Breast epithelium (tissue), 4 donors: ENCODE measurements at regions not wholly inside any gene's neighbourhood (a gene's known extent, or its start where the extent isn't known, plus 50 kb on each side); places are given as distances from the start of the nearest gene placed in this dataset.
"Not testable (repeated sequence)": the region's sequence is repeated elsewhere in the genome, so short reads cannot be mapped to it uniquely, and the experiment has no call there.

Experiments
- DNase-seq, 2 donors: peaks; one replicate each; pipeline ENCODE4 v3.0.0-alpha.2; 2019; ENCODE audit warnings: low spot score in 2 of 2
- H3K27ac ChIP-seq, 2 donors: fragments of 200-600 bp; sonication (generic) in 1 of 2; one replicate each; pipeline ENCODE4 v1.5.1; 2016 to 2019; ENCODE audit warnings: mild to moderate bottlenecking in 1 of 2
- H3K27me3 ChIP-seq, 2 donors: fragments of 200-600 bp; sonication (generic) in 1 of 2; one replicate each; pipeline versions ENCODE4 v1.5.1 to v1.6.0; 2017 to 2019; ENCODE audit warnings: control low read depth in 1 of 2, mild to moderate bottlenecking in 1 of 2
- H3K36me3 ChIP-seq: fragments of 200-600 bp; one replicate; pipeline ENCODE4 v1.5.1; 2019
- H3K4me1 ChIP-seq, 2 donors: fragments of 200-600 bp; sonication (generic); one replicate each; pipeline ENCODE4 v1.5.1; 2016 to 2019; ENCODE audit warnings: control low read depth in 1 of 2
- H3K4me3 ChIP-seq, 3 donors: fragments of 200-600 bp; sonication (generic); 1 replicate in 2 of 3; 2 replicates in 1 of 3; pipeline ENCODE4 v1.5.1; 2016 to 2019; ENCODE audit warnings: mild to moderate bottlenecking in 3 of 3, moderate library complexity in 2 of 3
- H3K9me3 ChIP-seq, 2 donors: fragments of 200-600 bp; sonication (generic) in 1 of 2; one replicate each; pipeline ENCODE4 v1.5.1; 2016 to 2019; ENCODE audit warnings: control low read depth in 1 of 2
- POLR2A ChIP-seq: fragments of 450-650 bp; IDR thresholded peaks from one replicate; pipeline ENCODE4 v1.6.1; 2016; ENCODE audit warnings: antibody characterized with exemption, mild to moderate bottlenecking, moderate library complexity
- POLR2AphosphoS5 ChIP-seq, 3 donors: sonication (generic); formaldehyde crosslinking; IDR thresholded peaks; one replicate each; pipeline ENCODE4 v1.6.1; 2017; ENCODE audit warnings: antibody characterized with exemption in 3 of 3
- intact Hi-C: fragments of 100-400 bp; cut with DNase I; formaldehyde crosslinking; loops from one replicate; pipeline ENCODE4 v1.15.1; 2023; ENCODE audit warnings: low total_unique reads
- TF ChIP-seq, protein P1 (sequence below), 3 donors: fragments of 450-650 bp; IDR thresholded peaks; one replicate each; pipeline ENCODE4 v1.5.1; 2016 to 2017; ENCODE audit warnings: antibody characterized with exemption in 3 of 3, mild to moderate bottlenecking in 3 of 3, moderate library complexity in 3 of 3

DNA sequence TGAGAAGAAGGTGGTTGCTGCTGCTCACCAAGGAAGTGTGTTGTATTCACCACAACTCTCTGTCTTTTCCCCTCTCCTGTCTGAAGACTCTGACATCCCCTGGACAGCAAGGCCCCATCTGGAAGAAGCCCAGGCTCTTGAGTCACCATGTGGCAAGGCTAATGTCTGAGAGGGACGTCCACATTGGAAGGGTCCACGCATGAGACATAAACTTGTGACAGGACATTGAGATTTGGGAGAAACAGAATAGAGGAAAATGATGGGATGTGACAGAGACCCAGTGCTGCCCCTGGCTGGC is 176.5 kb downstream of the IRF8 start:
- intact Hi-C loops: no loop called here
- no peaks in the 10 kb centered on the region for H3K4me1 ChIP-seq
- H3K9me3 ChIP-seq: no peaks in the 10 kb centered on the region
- H3K27me3 ChIP-seq: peaks cover 0 to 71% of the 10 kb centered on the region in 2 donors
- H3K27ac ChIP-seq: no peak overlapping the region
- H3K36me3 ChIP-seq: no peaks in the 10 kb centered on the region
- DNase-seq: peak in 1 of 2 donors; percentile 38
- TF ChIP-seq, protein P1, sequence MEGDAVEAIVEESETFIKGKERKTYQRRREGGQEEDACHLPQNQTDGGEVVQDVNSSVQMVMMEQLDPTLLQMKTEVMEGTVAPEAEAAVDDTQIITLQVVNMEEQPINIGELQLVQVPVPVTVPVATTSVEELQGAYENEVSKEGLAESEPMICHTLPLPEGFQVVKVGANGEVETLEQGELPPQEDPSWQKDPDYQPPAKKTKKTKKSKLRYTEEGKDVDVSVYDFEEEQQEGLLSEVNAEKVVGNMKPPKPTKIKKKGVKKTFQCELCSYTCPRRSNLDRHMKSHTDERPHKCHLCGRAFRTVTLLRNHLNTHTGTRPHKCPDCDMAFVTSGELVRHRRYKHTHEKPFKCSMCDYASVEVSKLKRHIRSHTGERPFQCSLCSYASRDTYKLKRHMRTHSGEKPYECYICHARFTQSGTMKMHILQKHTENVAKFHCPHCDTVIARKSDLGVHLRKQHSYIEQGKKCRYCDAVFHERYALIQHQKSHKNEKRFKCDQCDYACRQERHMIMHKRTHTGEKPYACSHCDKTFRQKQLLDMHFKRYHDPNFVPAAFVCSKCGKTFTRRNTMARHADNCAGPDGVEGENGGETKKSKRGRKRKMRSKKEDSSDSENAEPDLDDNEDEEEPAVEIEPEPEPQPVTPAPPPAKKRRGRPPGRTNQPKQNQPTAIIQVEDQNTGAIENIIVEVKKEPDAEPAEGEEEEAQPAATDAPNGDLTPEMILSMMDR (IDR thresholded peaks at IDR 0.05): no peak
- TF ChIP-seq POLR2AphosphoS5 (IDR thresholded peaks at IDR 0.05): no peak
- TF ChIP-seq POLR2A: no peak
- H3K4me3 ChIP-seq: no peak overlapping the region

DNA sequence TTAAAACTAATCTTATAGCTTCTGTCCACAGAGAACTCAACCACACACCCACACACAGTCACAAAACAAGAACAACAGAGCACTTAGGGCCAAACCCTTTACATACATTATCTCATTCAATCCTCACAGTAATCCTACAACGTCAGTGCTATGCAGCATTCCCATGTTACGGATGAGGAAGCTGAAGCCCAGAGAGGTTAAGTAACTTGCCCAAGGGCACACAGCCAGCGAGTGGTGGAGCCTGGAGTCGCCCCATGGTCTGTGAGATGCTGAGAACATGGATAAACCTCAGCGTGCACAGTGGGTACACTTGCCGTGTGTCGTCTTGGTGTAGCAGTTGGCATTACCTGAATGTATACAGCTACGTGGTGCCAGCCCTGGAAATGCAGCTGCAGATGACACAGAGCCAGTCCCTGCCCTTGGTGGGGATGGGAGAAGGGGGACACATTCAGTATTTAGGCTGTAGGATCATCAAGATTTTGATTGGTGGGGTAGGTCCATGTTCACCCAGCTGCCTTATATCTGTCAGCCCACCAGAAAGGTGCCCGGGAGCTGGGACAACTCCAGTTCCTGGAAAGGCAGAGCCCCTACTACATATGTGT is 177.0 kb downstream of the IRF8 start:
- no peak overlapping the region for H3K27ac ChIP-seq
- intact Hi-C loops: no loop called here

DNA sequence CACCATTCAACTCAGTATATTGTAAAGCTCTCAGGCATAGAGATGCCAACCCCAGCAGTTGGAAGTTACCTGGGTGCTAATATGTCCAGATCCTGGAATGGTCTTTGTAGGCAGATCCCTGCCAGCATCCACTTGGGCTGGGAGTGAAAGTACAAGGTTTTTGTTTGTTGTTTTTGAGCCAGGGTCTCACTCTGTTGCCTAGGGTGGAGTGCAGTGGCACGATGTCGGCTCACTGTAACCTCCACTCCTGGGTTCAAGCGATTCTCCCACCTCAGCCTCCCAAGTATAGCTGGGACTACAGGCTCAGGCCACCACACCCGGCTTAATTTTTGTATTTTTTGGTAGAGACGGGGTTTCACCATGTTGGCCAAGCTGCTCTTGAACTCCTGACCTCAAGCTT is 177.6 kb downstream of the IRF8 start:
- no peaks in the 10 kb centered on the region for H3K9me3 ChIP-seq
- H3K27ac ChIP-seq: no peak overlapping the region
- peak in 1 of 2 donors; percentile 10 for DNase-seq
- no peaks in the 10 kb centered on the region for H3K4me1 ChIP-seq
- H3K36me3 ChIP-seq: no peaks in the 10 kb centered on the region
- H3K27me3 ChIP-seq: peaks cover 0 to 76% of the 10 kb centered on the region in 2 donors
- TF ChIP-seq POLR2A (no peak), POLR2AphosphoS5 (IDR thresholded peaks at IDR 0.05) (no peak)
- TF ChIP-seq, protein P1 (IDR thresholded peaks at IDR 0.05): no peak
- intact Hi-C loops: no loop called here
- no peak overlapping the region for H3K4me3 ChIP-seq

More for the DNA sequence above, 177.0 kb downstream of the IRF8 start:
- Histone ChIP-seq H3K9me3 (no peaks in the 10 kb centered on the region), H3K4me1 (no peaks in the 10 kb centered on the region), H3K27me3 (peaks cover 0 to 75% of the 10 kb centered on the region in 2 donors), H3K4me3 (no peak overlapping the region), H3K36me3 (no peaks in the 10 kb centered on the region)
- DNase-seq: peak in 1 of 2 donors; percentile 22
- TF ChIP-seq, protein P1 (IDR thresholded peaks at IDR 0.05): no peak
- TF ChIP-seq POLR2A (no peak), POLR2AphosphoS5 (IDR thresholded peaks at IDR 0.05) (no peak)

DNA sequence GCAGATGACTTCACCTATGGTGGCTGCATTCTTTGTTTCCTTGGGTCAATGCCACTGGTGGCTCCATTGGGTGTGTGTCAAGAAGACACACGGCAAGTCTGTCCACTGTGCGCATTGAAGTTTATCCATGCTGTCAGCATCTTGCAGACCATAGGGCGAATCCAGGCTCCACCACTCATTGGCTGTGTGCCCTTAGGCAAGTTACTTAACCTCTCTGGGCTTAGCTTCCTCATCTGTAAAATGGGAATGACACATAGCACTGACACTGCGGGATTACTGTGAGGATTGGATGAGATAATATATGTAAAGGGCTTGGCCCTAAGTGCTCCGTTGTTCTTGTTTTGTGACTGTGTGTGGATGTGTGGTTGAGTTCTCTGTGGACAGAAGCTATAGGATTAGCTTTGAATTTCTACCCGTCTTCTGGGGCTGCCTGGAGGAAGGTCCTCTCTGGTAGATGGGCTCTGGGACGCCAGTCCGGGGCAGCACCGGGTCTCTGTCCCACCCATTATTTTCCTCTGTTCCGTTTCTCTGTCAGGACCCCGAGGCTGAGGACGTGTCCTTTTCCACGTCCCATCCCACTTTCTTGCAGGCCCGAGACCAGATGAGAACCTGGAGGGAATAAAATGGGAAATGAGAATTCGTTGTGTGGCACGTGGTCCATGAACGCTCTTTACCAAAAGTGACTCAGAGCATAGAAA is 178.4 kb downstream of the IRF8 start:
- no peak overlapping the region for H3K27ac ChIP-seq
- TF ChIP-seq POLR2A (no peak), POLR2AphosphoS5 (IDR thresholded peaks at IDR 0.05) (no peak)
- TF ChIP-seq, protein P1 (IDR thresholded peaks at IDR 0.05): no peak
- no peaks in the 10 kb centered on the region for H3K36me3 ChIP-seq
- no peak overlapping the region for H3K4me3 ChIP-seq
- H3K27me3 ChIP-seq: peaks cover 0 to 72% of the 10 kb centered on the region in 2 donors
- H3K9me3 ChIP-seq: no peaks in the 10 kb centered on the region
- DNase-seq: peak in 1 of 2 donors; percentile 20
- H3K4me1 ChIP-seq: no peaks in the 10 kb centered on the region
- intact Hi-C loops: no loop called here

DNA sequence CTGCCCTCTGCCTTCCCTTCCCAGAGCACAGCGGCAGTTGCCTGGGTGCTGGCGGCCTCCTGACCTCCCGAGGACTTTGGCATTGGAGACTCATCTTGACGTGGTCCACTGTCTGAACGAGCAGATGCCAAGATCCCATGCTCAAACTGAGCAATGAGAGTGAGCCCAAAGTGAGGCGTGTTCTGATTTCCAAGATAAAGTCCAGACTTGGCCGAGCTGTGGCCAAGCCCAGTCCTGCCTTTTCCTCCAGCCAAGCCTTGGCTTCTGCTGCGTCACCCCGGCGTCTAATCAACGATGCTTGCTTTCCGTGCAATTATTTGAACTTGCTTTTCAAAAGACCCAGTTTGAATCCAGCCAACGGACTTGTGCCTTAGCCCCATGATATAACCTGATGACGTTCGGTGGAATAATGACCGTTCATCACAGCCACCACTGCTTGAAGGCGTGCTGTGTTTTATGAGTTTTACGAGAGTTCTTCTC is 179.2 kb downstream of the IRF8 start:
- Histone ChIP-seq H3K4me3 (no peak overlapping the region), H3K4me1 (no peaks in the 10 kb centered on the region), H3K27me3 (peaks cover 0 to 75% of the 10 kb centered on the region in 2 donors), H3K27ac (no peak overlapping the region), H3K36me3 (no peaks in the 10 kb centered on the region), H3K9me3 (no peaks in the 10 kb centered on the region)
- peak in 1 of 2 donors; percentile 35 for DNase-seq
- intact Hi-C loops: no loop called here
- TF ChIP-seq POLR2AphosphoS5 (IDR thresholded peaks at IDR 0.05) (no peak), POLR2A (no peak)
- TF ChIP-seq, protein P1 (IDR thresholded peaks at IDR 0.05): no peak

DNA sequence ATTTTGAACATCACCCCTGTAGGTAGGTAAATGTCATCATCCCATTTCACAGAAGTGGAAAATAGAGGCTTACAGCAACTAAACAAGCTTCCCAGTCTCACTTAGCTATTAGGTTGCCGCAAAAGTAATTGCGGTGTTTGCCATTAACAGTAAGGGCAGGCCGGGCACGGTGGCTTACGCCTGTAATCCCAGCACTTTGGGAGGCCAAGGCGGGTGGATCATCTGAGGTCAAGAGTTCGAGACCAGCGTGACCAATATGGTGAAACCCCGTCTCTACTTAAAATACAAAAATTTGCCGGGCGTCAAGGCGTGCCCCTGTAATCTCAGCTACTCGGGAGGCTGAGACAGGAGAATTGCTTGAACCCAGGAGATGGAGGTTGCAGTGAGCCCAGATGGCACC is 179.7 kb downstream of the IRF8 start:
- intact Hi-C loops, H3K27ac ChIP-seq, H3K36me3 ChIP-seq, H3K4me3 ChIP-seq, H3K9me3 ChIP-seq, H3K4me1 ChIP-seq: not testable (repeated sequence)
- peak in 1 of 2 donors; percentile 10 for DNase-seq
- H3K27me3 ChIP-seq: peaks cover 0 to 75% of the 10 kb centered on the region in 2 donors
